SK-N-SH (cell line): ENCODE measurements at regions not wholly inside any gene's neighbourhood (a gene's known extent, or its start where the extent isn't known, plus 50 kb on each side); places are given as distances from the start of the nearest gene placed in this dataset.

Source experiments
- CTCF ChIA-PET: fragments of 300-600, 350-600 bp; formaldehyde crosslinking; extraction: SDS; loops from one replicate; lab custom pipeline; 2021; lab: Yijun Ruan, JAX
- POLR2A ChIA-PET: fragments of 350-600 bp; sonication (Branson Sonifier 250); formaldehyde crosslinking; extraction: SDS; loops from one replicate; lab custom pipeline; 2020; ENCODE audit warnings: antibody characterized with exemption, inconsistent platforms; lab: Yijun Ruan, JAX
- DNase-seq: peaks from one replicate; pipeline ENCODE4 v3.0.0; 2012
- H2AFZ ChIP-seq: fragments of 200-600 bp; sonication (generic); 2 replicates; pipeline ENCODE4 v1.8.1; 2016; ENCODE audit warnings: antibody characterized with exemption, mild to moderate bottlenecking, low read depth
- H3F3A ChIP-seq: fragments of 200-600 bp; sonication (generic); replicated peaks from 2 replicates; pipeline ENCODE3; 2016; ENCODE audit warnings: antibody characterized with exemption, mild to moderate bottlenecking; ENCODE audit not compliant: insufficient read depth
- H3K27ac ChIP-seq, 2 experiments: fragments of 200-500 bp in 1 of 2; fragments of 200-600 bp in 1 of 2; sonication (Bioruptor generic) in 1 of 2; sonication (generic), shearing (Covaris generic) in 1 of 2; 2 replicates each; pipeline versions ENCODE4 v1.5.1 to v1.6.1; 2014 to 2016; ENCODE audit warnings: low read depth in 2 of 2, inconsistent platforms in 1 of 2, low read length in 1 of 2, mild to moderate bottlenecking in 1 of 2, mixed read lengths in 1 of 2
- H3K27me3 ChIP-seq: fragments of 200-600 bp; sonication (generic), shearing (Covaris generic); 2 replicates; pipeline ENCODE4 v1.6.1; 2016; ENCODE audit warnings: mixed run types; ENCODE audit not compliant: insufficient read depth
- H3K36me3 ChIP-seq, 2 experiments: fragments of 200-500 bp in 1 of 2; fragments of 200-600 bp in 1 of 2; sonication (Bioruptor generic) in 1 of 2; sonication (generic) in 1 of 2; replicated peaks in 1 of 2; 2 replicates each; pipeline versions ENCODE3 to v1.5.1; 2014 to 2016; ENCODE audit warnings: low read length in 1 of 2, mild to moderate bottlenecking in 1 of 2; ENCODE audit not compliant: insufficient read depth in 2 of 2, control insufficient read depth in 1 of 2
- H3K4me1 ChIP-seq, 2 experiments: fragments of 200-500 bp in 1 of 2; fragments of 200-600 bp in 1 of 2; sonication (Bioruptor generic) in 1 of 2; sonication (generic), shearing (Covaris generic) in 1 of 2; 2 replicates each; pipeline versions ENCODE4 v1.5.1 to v1.6.1; 2014 to 2016; ENCODE audit warnings: low read depth in 1 of 2, low read length in 1 of 2, mixed run types in 1 of 2; ENCODE audit not compliant: insufficient read depth in 2 of 2, control insufficient read depth in 1 of 2
- H3K4me2 ChIP-seq: fragments of 200-600 bp; sonication (generic), shearing (Covaris generic); 2 replicates; pipeline ENCODE4 v1.6.1; 2017; ENCODE audit warnings: mixed run types
- H3K4me3 ChIP-seq, 2 experiments: fragments of 200-500 bp in 1 of 2; fragments of 200-600 bp in 1 of 2; sonication (Bioruptor generic) in 1 of 2; sonication (generic), shearing (Covaris generic) in 1 of 2; 2 replicates each; pipeline versions ENCODE4 v1.5.1 to v1.8.1; 2014 to 2016; ENCODE audit warnings: low read depth in 2 of 2, inconsistent platforms in 1 of 2, low read length in 1 of 2, mild to moderate bottlenecking in 1 of 2, mixed read lengths in 1 of 2, moderate library complexity in 1 of 2
- H3K79me2 ChIP-seq: fragments of 200-600 bp; sonication (generic); 2 replicates; pipeline ENCODE4 v1.8.1; 2017; ENCODE audit warnings: mild to moderate bottlenecking; ENCODE audit not compliant: insufficient read depth
- H3K9ac ChIP-seq: fragments of 200-600 bp; sonication (generic); 2 replicates; pipeline ENCODE4 v1.6.1; 2017; ENCODE audit warnings: mixed run types
- H3K9me2 ChIP-seq: fragments of 200-600 bp; sonication (generic); 2 replicates; pipeline ENCODE4 v1.6.1; 2017; ENCODE audit warnings: mixed run types
- H3K9me3 ChIP-seq: fragments of 200-600 bp; sonication (generic); 2 replicates; pipeline ENCODE4 v1.6.1; 2017; ENCODE audit warnings: mixed run types, mild to moderate bottlenecking, moderate library complexity
- H4K20me1 ChIP-seq: fragments of 200-600 bp; sonication (generic); 2 replicates; pipeline ENCODE4 v1.6.1; 2017; ENCODE audit warnings: mild to moderate bottlenecking, mixed run types; ENCODE audit not compliant: insufficient read depth
- CHD2 ChIP-seq: fragments of 150-350 bp; IDR thresholded peaks from 2 replicates; pipeline ENCODE4 v1.6.1; 2018; ENCODE audit warnings: low read length; ENCODE audit not compliant: partially characterized antibody
- ELF1 ChIP-seq: IDR thresholded peaks from 2 replicates; pipeline ENCODE4 v1.4.0; 2012
- EP300 ChIP-seq, 2 experiments: IDR thresholded peaks; 2 replicates each; pipeline versions ENCODE4 v1.4.0 to v1.6.1; 2012; ENCODE audit warnings: borderline replicate concordance in 1 of 2, low read depth in 1 of 2, low read length in 1 of 2
- EZH2phosphoT487 ChIP-seq: fragments of 200-600 bp; sonication (generic); IDR thresholded peaks from 2 replicates; pipeline ENCODE4 v1.6.1; 2017; ENCODE audit warnings: low read depth, mixed run types, mild to moderate bottlenecking, antibody characterized with exemption, moderate library complexity, borderline replicate concordance
- FOXJ3 ChIP-seq: sonication (generic); formaldehyde crosslinking; IDR thresholded peaks from 2 replicates; pipeline ENCODE4 v1.5.1; 2020; ENCODE audit warnings: mild to moderate bottlenecking, missing genetic modification reagents
- GATA2 ChIP-seq: sonication (generic); formaldehyde crosslinking; IDR thresholded peaks from 2 replicates; pipeline ENCODE4 v1.5.0; 2020; ENCODE audit warnings: mild to moderate bottlenecking, missing genetic modification reagents
- MEF2A ChIP-seq: IDR thresholded peaks from 2 replicates; pipeline ENCODE4 v1.4.0; 2012; ENCODE audit warnings: low read depth, borderline replicate concordance
- NRF1 ChIP-seq: IDR thresholded peaks from 2 replicates; pipeline ENCODE4 v1.6.1; 2012; ENCODE audit warnings: low read depth, mild to moderate bottlenecking, low read length
- POLR2AphosphoS5 ChIP-seq: IDR thresholded peaks from 2 replicates; pipeline ENCODE4 v1.6.1; 2012; ENCODE audit warnings: low read depth, low read length
- RCOR1 ChIP-seq: fragments of 150-350 bp; IDR thresholded peaks from 2 replicates; pipeline ENCODE4 v1.6.1; 2017; ENCODE audit warnings: antibody characterized with exemption, low read length
- RFX5 ChIP-seq: IDR thresholded peaks from 2 replicates; pipeline ENCODE4 v1.6.1; 2012; ENCODE audit warnings: mild to moderate bottlenecking, improper control_type of control experiment, low read length
- SIN3A ChIP-seq: IDR thresholded peaks from 2 replicates; pipeline ENCODE4 v1.6.1; 2012; ENCODE audit warnings: low read depth, mild to moderate bottlenecking, low read length, moderate library complexity, borderline replicate concordance
- TAF1 ChIP-seq: IDR thresholded peaks from 2 replicates; pipeline ENCODE4 v1.6.1; 2012; ENCODE audit warnings: low read depth, mild to moderate bottlenecking, low read length, moderate library complexity, borderline replicate concordance
- TEAD4 ChIP-seq: IDR thresholded peaks from 2 replicates; pipeline ENCODE4 v1.4.0; 2012; ENCODE audit warnings: mild to moderate bottlenecking, borderline replicate concordance; ENCODE audit not compliant: insufficient read depth
- TF ChIP-seq, protein P1 (sequence below): fragments of 200-600 bp; sonication (generic); IDR thresholded peaks from 2 replicates; pipeline ENCODE4 v1.6.1; 2017; ENCODE audit warnings: antibody characterized with exemption, mild to moderate bottlenecking, moderate library complexity
- TF ChIP-seq, protein P2 (sequence below): IDR thresholded peaks from 2 replicates; pipeline ENCODE4 v1.4.0; 2012; ENCODE audit warnings: low read depth
- TF ChIP-seq, protein P3 (sequence below): IDR thresholded peaks from 2 replicates; pipeline ENCODE4 v1.6.1; 2012; ENCODE audit warnings: mild to moderate bottlenecking, low read depth, low read length, moderate library complexity
- TF ChIP-seq, protein P4 (sequence below): fragments of 150-350 bp; IDR thresholded peaks from 2 replicates; pipeline ENCODE4 v1.6.1; 2016; ENCODE audit warnings: mild to moderate bottlenecking, low read depth, low read length
- TF ChIP-seq, protein P5 (sequence below): IDR thresholded peaks from 2 replicates; pipeline ENCODE4; 2012
- TF ChIP-seq, protein P6 (sequence below): IDR thresholded peaks from 2 replicates; pipeline ENCODE4 v1.4.0; 2012; ENCODE audit warnings: low read depth, borderline replicate concordance

DNA sequence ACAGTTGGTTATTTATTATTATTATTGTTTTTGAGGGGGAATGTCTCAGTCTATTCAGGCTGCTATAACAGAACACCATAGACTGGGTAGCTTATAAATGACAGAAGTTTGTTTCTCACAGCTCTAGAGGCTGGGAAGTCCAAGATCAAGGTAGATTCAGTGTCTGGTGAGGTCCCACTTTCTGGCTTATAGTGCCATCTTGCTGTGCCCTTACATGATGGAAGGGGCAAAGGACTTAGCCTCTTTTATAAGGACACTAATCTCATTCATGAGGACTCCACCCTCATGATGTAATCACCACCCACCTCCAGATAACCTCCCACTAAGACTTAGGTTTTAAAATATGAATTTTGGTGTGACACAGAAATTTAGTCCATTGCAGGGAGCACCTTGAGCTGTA lies 224.6 kb downstream of the HAPSTR1 start:
- no peak for DNase-seq
- CTCF ChIA-PET = interaction anchor here (1.3 kb wide), 1 partner anchor 19 kb away, joined by 3 read pairs; no protein-coding TSS in a partner anchor

More for the DNA sequence above, 224.6 kb downstream of the HAPSTR1 start:
- no peak overlapping the region for H3K4me2 ChIP-seq
- POLR2A ChIA-PET = no interaction called here
- no peak overlapping the region for H3K9ac ChIP-seq
- H3K4me1 ChIP-seq = no peaks in the 10 kb centered on the region
- H3F3A ChIP-seq = no peaks in the 10 kb centered on the region
- H3K4me3 ChIP-seq = no peak overlapping the region
- no peak overlapping the region for H3K27ac ChIP-seq
- no peaks in the 10 kb centered on the region for H3K36me3 ChIP-seq
- H3K79me2 ChIP-seq = no peaks in the 10 kb centered on the region
- no peak overlapping the region for H2AFZ ChIP-seq
- H3K27me3 ChIP-seq = no peaks in the 10 kb centered on the region
- H4K20me1 ChIP-seq = no peaks in the 10 kb centered on the region
- TF ChIP-seq EZH2phosphoT487 (no peak), RFX5 (no peak), CHD2 (no peak), NRF1 (no peak), ELF1 (no peak), RCOR1 (no peak), POLR2AphosphoS5 (no peak), EP300 (IDR thresholded peaks at IDR 0.05; ENCODE audit: borderline replicate concordance in 1 of 2, low read depth in 1 of 2, low read length in 1 of 2) (no peak), TAF1 (no peak), GATA2 (CRISPR knock-in tag) (no peak), TEAD4 (no peak), MEF2A (no peak), FOXJ3 (CRISPR knock-in tag) (no peak), SIN3A (no peak)
- TF ChIP-seq, protein P1, sequence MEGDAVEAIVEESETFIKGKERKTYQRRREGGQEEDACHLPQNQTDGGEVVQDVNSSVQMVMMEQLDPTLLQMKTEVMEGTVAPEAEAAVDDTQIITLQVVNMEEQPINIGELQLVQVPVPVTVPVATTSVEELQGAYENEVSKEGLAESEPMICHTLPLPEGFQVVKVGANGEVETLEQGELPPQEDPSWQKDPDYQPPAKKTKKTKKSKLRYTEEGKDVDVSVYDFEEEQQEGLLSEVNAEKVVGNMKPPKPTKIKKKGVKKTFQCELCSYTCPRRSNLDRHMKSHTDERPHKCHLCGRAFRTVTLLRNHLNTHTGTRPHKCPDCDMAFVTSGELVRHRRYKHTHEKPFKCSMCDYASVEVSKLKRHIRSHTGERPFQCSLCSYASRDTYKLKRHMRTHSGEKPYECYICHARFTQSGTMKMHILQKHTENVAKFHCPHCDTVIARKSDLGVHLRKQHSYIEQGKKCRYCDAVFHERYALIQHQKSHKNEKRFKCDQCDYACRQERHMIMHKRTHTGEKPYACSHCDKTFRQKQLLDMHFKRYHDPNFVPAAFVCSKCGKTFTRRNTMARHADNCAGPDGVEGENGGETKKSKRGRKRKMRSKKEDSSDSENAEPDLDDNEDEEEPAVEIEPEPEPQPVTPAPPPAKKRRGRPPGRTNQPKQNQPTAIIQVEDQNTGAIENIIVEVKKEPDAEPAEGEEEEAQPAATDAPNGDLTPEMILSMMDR = no peak
- TF ChIP-seq, protein P2, sequence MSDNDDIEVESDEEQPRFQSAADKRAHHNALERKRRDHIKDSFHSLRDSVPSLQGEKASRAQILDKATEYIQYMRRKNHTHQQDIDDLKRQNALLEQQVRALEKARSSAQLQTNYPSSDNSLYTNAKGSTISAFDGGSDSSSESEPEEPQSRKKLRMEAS = no peak
- TF ChIP-seq, protein P3, sequence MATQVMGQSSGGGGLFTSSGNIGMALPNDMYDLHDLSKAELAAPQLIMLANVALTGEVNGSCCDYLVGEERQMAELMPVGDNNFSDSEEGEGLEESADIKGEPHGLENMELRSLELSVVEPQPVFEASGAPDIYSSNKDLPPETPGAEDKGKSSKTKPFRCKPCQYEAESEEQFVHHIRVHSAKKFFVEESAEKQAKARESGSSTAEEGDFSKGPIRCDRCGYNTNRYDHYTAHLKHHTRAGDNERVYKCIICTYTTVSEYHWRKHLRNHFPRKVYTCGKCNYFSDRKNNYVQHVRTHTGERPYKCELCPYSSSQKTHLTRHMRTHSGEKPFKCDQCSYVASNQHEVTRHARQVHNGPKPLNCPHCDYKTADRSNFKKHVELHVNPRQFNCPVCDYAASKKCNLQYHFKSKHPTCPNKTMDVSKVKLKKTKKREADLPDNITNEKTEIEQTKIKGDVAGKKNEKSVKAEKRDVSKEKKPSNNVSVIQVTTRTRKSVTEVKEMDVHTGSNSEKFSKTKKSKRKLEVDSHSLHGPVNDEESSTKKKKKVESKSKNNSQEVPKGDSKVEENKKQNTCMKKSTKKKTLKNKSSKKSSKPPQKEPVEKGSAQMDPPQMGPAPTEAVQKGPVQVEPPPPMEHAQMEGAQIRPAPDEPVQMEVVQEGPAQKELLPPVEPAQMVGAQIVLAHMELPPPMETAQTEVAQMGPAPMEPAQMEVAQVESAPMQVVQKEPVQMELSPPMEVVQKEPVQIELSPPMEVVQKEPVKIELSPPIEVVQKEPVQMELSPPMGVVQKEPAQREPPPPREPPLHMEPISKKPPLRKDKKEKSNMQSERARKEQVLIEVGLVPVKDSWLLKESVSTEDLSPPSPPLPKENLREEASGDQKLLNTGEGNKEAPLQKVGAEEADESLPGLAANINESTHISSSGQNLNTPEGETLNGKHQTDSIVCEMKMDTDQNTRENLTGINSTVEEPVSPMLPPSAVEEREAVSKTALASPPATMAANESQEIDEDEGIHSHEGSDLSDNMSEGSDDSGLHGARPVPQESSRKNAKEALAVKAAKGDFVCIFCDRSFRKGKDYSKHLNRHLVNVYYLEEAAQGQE = no peak
- TF ChIP-seq, protein P4, sequence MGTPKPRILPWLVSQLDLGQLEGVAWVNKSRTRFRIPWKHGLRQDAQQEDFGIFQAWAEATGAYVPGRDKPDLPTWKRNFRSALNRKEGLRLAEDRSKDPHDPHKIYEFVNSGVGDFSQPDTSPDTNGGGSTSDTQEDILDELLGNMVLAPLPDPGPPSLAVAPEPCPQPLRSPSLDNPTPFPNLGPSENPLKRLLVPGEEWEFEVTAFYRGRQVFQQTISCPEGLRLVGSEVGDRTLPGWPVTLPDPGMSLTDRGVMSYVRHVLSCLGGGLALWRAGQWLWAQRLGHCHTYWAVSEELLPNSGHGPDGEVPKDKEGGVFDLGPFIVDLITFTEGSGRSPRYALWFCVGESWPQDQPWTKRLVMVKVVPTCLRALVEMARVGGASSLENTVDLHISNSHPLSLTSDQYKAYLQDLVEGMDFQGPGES = no peak
- TF ChIP-seq, protein P5, sequence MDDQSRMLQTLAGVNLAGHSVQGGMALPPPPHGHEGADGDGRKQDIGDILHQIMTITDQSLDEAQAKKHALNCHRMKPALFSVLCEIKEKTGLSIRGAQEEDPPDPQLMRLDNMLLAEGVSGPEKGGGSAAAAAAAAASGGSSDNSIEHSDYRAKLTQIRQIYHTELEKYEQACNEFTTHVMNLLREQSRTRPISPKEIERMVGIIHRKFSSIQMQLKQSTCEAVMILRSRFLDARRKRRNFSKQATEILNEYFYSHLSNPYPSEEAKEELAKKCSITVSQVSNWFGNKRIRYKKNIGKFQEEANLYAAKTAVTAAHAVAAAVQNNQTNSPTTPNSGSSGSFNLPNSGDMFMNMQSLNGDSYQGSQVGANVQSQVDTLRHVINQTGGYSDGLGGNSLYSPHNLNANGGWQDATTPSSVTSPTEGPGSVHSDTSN = no peak
- TF ChIP-seq, protein P6, sequence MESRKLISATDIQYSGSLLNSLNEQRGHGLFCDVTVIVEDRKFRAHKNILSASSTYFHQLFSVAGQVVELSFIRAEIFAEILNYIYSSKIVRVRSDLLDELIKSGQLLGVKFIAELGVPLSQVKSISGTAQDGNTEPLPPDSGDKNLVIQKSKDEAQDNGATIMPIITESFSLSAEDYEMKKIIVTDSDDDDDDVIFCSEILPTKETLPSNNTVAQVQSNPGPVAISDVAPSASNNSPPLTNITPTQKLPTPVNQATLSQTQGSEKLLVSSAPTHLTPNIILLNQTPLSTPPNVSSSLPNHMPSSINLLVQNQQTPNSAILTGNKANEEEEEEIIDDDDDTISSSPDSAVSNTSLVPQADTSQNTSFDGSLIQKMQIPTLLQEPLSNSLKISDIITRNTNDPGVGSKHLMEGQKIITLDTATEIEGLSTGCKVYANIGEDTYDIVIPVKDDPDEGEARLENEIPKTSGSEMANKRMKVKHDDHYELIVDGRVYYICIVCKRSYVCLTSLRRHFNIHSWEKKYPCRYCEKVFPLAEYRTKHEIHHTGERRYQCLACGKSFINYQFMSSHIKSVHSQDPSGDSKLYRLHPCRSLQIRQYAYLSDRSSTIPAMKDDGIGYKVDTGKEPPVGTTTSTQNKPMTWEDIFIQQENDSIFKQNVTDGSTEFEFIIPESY = no peak
- no peaks in the 10 kb centered on the region for H3K9me3 ChIP-seq
- no peaks in the 10 kb centered on the region for H3K9me2 ChIP-seq
